Retinal pigment epithelial cell (primary cell): ENCODE measurements at regions not wholly inside any gene's neighbourhood (a gene's known extent, or its start where the extent isn't known, plus 50 kb on each side); places are given as distances from the start of the nearest gene placed in this dataset.

ENCODE experiments used
- DNase-seq: peaks from one replicate; pipeline ENCODE4 v3.0.0-alpha.2; 2010; ENCODE audit warnings: low read depth
- H3K4me3 ChIP-seq: 2 replicates; pipeline ENCODE4 v1.5.1; 2011; ENCODE audit warnings: mild to moderate bottlenecking, low read length, control low read depth, moderate library complexity
- TF ChIP-seq, protein P1 (sequence below): conservative IDR thresholded peaks from 2 replicates; pipeline ENCODE4 v1.5.1; 2011; ENCODE audit warnings: low read depth, low read length, control low read depth, inconsistent platforms

DNA sequence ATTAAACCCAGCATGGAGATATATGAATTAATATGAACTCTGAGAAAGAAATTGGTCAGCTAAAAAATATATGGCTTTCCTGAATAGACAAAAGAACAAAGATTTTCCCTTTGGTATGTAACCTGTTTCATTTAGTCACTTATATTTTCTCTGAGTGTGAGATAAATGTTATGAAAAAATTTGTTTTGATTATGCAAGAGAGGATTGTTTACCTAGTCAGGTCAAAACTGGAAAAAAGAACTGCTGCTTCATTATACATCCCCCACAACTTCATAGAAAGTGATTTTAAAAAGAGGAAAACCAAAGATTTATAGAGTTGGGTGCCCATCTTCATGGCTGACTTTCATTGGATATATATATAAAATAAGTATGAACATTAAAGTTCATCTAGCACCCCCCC is 242.2 kb upstream of the FN1 start:
- no peak overlapping the region for H3K4me3 ChIP-seq

DNA sequence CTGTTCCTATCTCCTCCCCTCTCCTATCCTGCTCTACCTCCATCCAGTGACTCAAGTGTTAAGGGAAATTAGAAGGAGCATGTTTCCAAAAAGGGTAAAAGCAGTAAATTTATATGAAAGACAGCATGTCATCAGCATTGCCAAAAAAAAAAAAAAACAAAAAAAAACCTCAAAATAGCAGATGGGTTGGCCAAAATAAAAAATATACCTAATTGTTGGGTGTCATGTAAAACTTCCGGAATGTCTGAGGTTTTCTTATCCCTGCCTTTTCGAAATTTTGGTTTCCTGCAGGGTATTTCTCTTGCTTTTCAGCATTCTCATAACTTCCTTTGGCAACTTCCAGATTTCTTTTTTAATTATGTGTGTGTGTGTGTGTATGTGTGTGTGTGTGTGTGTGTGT is 241.6 kb upstream of the FN1 start:
- H3K4me3 ChIP-seq: no peak overlapping the region
- no peak for DNase-seq
- TF ChIP-seq, protein P1, sequence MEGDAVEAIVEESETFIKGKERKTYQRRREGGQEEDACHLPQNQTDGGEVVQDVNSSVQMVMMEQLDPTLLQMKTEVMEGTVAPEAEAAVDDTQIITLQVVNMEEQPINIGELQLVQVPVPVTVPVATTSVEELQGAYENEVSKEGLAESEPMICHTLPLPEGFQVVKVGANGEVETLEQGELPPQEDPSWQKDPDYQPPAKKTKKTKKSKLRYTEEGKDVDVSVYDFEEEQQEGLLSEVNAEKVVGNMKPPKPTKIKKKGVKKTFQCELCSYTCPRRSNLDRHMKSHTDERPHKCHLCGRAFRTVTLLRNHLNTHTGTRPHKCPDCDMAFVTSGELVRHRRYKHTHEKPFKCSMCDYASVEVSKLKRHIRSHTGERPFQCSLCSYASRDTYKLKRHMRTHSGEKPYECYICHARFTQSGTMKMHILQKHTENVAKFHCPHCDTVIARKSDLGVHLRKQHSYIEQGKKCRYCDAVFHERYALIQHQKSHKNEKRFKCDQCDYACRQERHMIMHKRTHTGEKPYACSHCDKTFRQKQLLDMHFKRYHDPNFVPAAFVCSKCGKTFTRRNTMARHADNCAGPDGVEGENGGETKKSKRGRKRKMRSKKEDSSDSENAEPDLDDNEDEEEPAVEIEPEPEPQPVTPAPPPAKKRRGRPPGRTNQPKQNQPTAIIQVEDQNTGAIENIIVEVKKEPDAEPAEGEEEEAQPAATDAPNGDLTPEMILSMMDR: no peak

More for the DNA sequence above, 242.2 kb upstream of the FN1 start:
- TF ChIP-seq, protein P1: no peak
- no peak for DNase-seq

DNA sequence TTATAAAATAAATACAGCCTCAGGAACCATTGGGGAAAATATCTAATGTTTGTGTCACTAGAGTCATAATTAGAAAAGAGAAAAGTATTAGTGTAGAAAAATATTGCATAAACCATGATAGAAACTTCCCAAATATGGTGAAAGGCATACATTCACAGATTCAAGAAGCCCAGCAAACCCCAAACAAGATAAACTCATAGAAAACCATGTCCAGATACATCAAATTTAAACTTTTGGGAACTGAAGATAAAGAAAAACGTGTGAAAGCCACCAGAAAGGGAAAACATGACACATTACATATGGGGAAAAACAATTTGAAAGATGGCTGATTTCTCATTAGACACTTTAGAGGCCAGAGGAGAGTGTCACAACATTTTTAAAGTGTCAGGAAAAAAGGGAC is 236.5 kb upstream of the FN1 start:
- DNase-seq: no peak
- H3K4me3 ChIP-seq: no peak overlapping the region
- TF ChIP-seq, protein P1: no peak

DNA sequence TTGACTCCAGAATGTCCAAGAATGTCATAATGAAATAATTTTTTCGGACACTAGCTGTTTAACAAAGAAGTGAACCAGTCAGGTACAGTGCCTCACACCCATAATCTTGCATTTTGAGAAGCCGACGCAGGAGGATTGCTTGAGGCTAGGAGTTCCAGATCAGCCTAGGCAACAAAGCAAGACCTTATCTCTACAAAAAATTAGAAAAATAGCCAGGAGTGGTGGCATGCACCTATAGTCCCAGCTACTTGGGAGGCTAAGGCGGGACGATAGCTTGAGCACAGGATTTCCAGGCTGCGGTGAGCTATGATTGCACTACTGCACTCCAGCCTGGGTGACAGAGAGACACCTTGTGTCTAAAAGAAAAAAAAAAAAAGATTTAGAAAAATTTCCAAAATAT is 235.8 kb upstream of the FN1 start:
- TF ChIP-seq, protein P1: no peak
- no peak for DNase-seq
- no peak overlapping the region for H3K4me3 ChIP-seq

DNA sequence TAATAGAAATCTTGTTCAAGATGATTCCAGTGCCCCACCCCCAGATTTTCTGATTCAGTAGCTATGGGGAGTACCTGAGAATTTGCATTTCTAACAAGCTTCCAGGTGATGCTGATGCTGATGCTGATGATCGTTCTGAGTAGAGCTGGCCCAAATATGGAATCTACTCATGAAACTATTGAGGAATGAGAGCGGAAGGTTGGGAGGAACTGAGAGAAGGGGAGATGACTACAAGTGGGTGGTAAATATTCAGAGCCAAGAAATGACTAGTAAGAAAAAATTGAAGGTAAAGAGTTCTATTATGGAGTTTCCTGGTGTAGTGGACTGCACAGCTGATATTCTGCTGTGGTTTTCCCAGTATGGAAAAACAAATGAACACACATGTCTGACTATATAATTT is 235.4 kb upstream of the FN1 start:
- no peak overlapping the region for H3K4me3 ChIP-seq
- TF ChIP-seq, protein P1: no peak
- no peak for DNase-seq

DNA sequence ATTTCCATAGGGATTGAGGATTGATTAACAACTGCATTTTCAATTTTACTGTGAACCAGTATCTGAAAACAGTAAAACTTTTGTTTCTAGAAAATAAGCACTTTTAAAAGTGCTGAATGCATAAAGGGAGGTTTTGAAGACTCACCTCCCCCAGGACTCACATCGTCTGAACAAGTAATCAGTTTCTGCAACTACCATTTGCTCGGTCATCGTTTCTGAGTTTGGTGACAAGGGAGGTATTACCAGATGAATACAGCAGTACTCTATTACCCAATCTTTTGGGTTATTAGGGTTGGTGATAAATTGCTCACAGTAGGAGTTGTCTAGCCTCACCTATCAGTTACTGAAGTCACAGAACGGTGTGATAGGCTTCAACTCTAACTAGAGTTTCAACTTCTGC is 234.5 kb upstream of the FN1 start:
- H3K4me3 ChIP-seq: no peak overlapping the region
- TF ChIP-seq, protein P1: no peak
- no peak for DNase-seq

DNA sequence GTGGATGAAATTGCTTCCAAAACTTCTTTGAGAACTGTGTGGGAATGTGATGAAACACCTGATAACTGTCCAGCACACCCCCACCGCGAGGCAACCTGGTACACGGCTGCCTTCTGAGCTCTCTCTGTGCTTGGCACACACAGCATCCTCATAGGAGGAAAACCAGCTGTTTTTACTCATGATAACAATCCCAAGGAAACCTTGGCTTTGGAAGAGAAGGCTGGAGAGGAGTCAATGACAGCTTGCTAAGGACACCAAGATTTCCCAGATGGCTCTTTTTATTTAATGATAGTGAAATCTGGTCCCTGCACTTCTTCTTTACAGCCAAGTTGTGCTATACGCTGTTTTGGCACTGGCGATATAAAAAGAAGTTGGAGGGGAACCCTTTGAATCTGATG is 232.5 kb upstream of the FN1 start:
- DNase-seq: no peak
- H3K4me3 ChIP-seq: no peak overlapping the region
- TF ChIP-seq, protein P1: no peak
